ENCODE measurements at regions not wholly inside any gene's neighbourhood (a gene's known extent, or its start where the extent isn't known, plus 50 kb on each side); places are given as distances from the start of the nearest gene placed in this dataset.

DNA sequence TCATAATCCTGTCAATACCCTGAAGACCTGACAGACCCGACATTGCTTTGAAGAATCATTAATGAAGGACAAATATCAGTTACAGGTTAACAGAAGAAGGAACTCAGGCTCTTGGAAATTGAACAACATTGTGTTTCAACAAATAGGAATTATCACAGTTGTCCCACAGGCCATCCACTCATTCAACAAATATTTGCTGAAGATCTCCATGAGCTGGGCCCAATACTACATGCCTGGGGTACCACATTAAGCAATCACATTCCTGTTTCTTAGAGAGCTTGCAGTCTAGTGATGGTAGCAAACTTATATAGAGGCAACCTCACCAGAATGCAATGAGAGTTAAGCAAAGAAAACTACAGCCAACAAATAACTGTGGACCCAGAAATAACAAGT is 671.6 kb upstream of the ACVR2A start:
- TF ChIP-seq, protein P1, sequence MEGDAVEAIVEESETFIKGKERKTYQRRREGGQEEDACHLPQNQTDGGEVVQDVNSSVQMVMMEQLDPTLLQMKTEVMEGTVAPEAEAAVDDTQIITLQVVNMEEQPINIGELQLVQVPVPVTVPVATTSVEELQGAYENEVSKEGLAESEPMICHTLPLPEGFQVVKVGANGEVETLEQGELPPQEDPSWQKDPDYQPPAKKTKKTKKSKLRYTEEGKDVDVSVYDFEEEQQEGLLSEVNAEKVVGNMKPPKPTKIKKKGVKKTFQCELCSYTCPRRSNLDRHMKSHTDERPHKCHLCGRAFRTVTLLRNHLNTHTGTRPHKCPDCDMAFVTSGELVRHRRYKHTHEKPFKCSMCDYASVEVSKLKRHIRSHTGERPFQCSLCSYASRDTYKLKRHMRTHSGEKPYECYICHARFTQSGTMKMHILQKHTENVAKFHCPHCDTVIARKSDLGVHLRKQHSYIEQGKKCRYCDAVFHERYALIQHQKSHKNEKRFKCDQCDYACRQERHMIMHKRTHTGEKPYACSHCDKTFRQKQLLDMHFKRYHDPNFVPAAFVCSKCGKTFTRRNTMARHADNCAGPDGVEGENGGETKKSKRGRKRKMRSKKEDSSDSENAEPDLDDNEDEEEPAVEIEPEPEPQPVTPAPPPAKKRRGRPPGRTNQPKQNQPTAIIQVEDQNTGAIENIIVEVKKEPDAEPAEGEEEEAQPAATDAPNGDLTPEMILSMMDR (conservative IDR thresholded peaks at IDR 0.05): no peak
- TF ChIP-seq EZH2 (IDR thresholded peaks at IDR 0.05; ENCODE audit: low read depth): no peak
